ENCODE measurements at regions not wholly inside any gene's neighbourhood (a gene's known extent, or its start where the extent isn't known, plus 50 kb on each side); places are given as distances from the start of the nearest gene placed in this dataset.

- Histone ChIP-seq H3K27ac (ENCODE audit: low read depth in 1 of 2, low read length in 1 of 2) (no peak overlapping the region), H3K4me1 (ENCODE audit: control insufficient read depth in 5 of 5, insufficient read depth in 5 of 5, low read length in 5 of 5) (no peaks in the 10 kb centered on the region), H3K27me3 (ENCODE audit: control insufficient read depth in 3 of 3, insufficient read depth in 3 of 3, low read length in 2 of 3) (peaks cover 6 to 26% (median 14%) of the 10 kb centered on the region in 3 donors), H3K4me3 (no peak overlapping the region), H3K9me3 (ENCODE audit: control insufficient read depth in 4 of 4, insufficient read depth in 3 of 4, low read length in 3 of 4) (peaks cover 0 to 10% (median 0%) of the 10 kb centered on the region in 4 donors), H3K9ac (ENCODE audit: insufficient read depth in 1 of 2, low read length in 2 of 2) (no peak overlapping the region), H3K36me3 (ENCODE audit: control insufficient read depth in 4 of 4, insufficient read depth in 4 of 4, low read length in 4 of 4) (no peaks in the 10 kb centered on the region)
- TF ChIP-seq, protein P1, sequence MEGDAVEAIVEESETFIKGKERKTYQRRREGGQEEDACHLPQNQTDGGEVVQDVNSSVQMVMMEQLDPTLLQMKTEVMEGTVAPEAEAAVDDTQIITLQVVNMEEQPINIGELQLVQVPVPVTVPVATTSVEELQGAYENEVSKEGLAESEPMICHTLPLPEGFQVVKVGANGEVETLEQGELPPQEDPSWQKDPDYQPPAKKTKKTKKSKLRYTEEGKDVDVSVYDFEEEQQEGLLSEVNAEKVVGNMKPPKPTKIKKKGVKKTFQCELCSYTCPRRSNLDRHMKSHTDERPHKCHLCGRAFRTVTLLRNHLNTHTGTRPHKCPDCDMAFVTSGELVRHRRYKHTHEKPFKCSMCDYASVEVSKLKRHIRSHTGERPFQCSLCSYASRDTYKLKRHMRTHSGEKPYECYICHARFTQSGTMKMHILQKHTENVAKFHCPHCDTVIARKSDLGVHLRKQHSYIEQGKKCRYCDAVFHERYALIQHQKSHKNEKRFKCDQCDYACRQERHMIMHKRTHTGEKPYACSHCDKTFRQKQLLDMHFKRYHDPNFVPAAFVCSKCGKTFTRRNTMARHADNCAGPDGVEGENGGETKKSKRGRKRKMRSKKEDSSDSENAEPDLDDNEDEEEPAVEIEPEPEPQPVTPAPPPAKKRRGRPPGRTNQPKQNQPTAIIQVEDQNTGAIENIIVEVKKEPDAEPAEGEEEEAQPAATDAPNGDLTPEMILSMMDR (IDR thresholded peaks at IDR 0.05; ENCODE audit: control extremely low read depth, extremely low read depth): no peak
- no peak for ATAC-seq (ENCODE audit: insufficient read depth, low FRiP score)
- DNase-seq: no peak
- 94 to 96% methylated on average over 5 of the region's 5 CpGs for WGBS, 2 donors
Measured at GRCh38 chr4:8683462-8683861, 90.9 kb downstream of the CPZ start.

GRCh38 chr4:8682725-8683124, 90.2 kb downstream of the CPZ start:
- no peak for DNase-seq
- peaks cover 6 to 25% (median 7%) of the 10 kb centered on the region in 3 donors for H3K27me3 ChIP-seq (ENCODE audit: control insufficient read depth in 3 of 3, insufficient read depth in 3 of 3, low read length in 2 of 3)

GRCh38 chr4:8682296-8682695, 89.7 kb downstream of the CPZ start:
- no peak overlapping the region for H3K27ac ChIP-seq (ENCODE audit: low read depth in 1 of 2, low read length in 1 of 2)
- H3K36me3 ChIP-seq (ENCODE audit: control insufficient read depth in 4 of 4, insufficient read depth in 4 of 4, low read length in 4 of 4): no peaks in the 10 kb centered on the region
- no peak for ATAC-seq (ENCODE audit: insufficient read depth, low FRiP score)
- WGBS, 2 donors: 79 to 81% methylated on average over 4 of the region's 4 CpGs
- peaks cover 5 to 23% (median 6%) of the 10 kb centered on the region in 3 donors for H3K27me3 ChIP-seq (ENCODE audit: control insufficient read depth in 3 of 3, insufficient read depth in 3 of 3, low read length in 2 of 3)
- no peak for DNase-seq
- peaks cover 0 to 10% (median 0%) of the 10 kb centered on the region in 4 donors for H3K9me3 ChIP-seq (ENCODE audit: control insufficient read depth in 4 of 4, insufficient read depth in 3 of 4, low read length in 3 of 4)
- TF ChIP-seq, protein P1 (IDR thresholded peaks at IDR 0.05; ENCODE audit: control extremely low read depth, extremely low read depth): no peak
- no peak overlapping the region for H3K9ac ChIP-seq (ENCODE audit: insufficient read depth in 1 of 2, low read length in 2 of 2)
- no peaks in the 10 kb centered on the region for H3K4me1 ChIP-seq (ENCODE audit: control insufficient read depth in 5 of 5, insufficient read depth in 5 of 5, low read length in 5 of 5)
- no peak overlapping the region for H3K4me3 ChIP-seq

More at GRCh38 chr4:8682725-8683124, 90.2 kb downstream of the CPZ start:
- H3K4me1 ChIP-seq (ENCODE audit: control insufficient read depth in 5 of 5, insufficient read depth in 5 of 5, low read length in 5 of 5): no peaks in the 10 kb centered on the region
- no peaks in the 10 kb centered on the region for H3K36me3 ChIP-seq (ENCODE audit: control insufficient read depth in 4 of 4, insufficient read depth in 4 of 4, low read length in 4 of 4)
- H3K4me3 ChIP-seq: no peak overlapping the region
- no peak overlapping the region for H3K27ac ChIP-seq (ENCODE audit: low read depth in 1 of 2, low read length in 1 of 2)
- TF ChIP-seq, protein P1 (IDR thresholded peaks at IDR 0.05; ENCODE audit: control extremely low read depth, extremely low read depth): no peak
- H3K9ac ChIP-seq (ENCODE audit: insufficient read depth in 1 of 2, low read length in 2 of 2): no peak overlapping the region
- 46 to 49% methylated on average over 10 of the region's 10 CpGs for WGBS, 2 donors
- H3K9me3 ChIP-seq (ENCODE audit: control insufficient read depth in 4 of 4, insufficient read depth in 3 of 4, low read length in 3 of 4): peaks cover 0 to 10% (median 0%) of the 10 kb centered on the region in 4 donors
- no peak for ATAC-seq (ENCODE audit: insufficient read depth, low FRiP score)

GRCh38 chr4:8681391-8681790, 88.8 kb downstream of the CPZ start:
- H3K27me3 ChIP-seq (ENCODE audit: control insufficient read depth in 3 of 3, insufficient read depth in 3 of 3, low read length in 2 of 3): peaks cover 0 to 18% (median 6%) of the 10 kb centered on the region in 3 donors
- H3K27ac ChIP-seq (ENCODE audit: low read depth in 1 of 2, low read length in 1 of 2): no peak overlapping the region
- H3K36me3 ChIP-seq (ENCODE audit: control insufficient read depth in 4 of 4, insufficient read depth in 4 of 4, low read length in 4 of 4): no peaks in the 10 kb centered on the region
- TF ChIP-seq, protein P1 (IDR thresholded peaks at IDR 0.05; ENCODE audit: control extremely low read depth, extremely low read depth): no peak
- H3K4me1 ChIP-seq (ENCODE audit: control insufficient read depth in 5 of 5, insufficient read depth in 5 of 5, low read length in 5 of 5): no peaks in the 10 kb centered on the region
- no peak for ATAC-seq (ENCODE audit: insufficient read depth, low FRiP score)
- peaks cover 0 to 15% (median 0%) of the 10 kb centered on the region in 4 donors for H3K9me3 ChIP-seq (ENCODE audit: control insufficient read depth in 4 of 4, insufficient read depth in 3 of 4, low read length in 3 of 4)
- WGBS, 2 donors: 64 to 67% methylated on average over 11 of the region's 11 CpGs
- H3K4me3 ChIP-seq: no peak overlapping the region
- no peak overlapping the region for H3K9ac ChIP-seq (ENCODE audit: insufficient read depth in 1 of 2, low read length in 2 of 2)
- no peak for DNase-seq

All from lung (tissue), 11 donors.